ENCODE measurements at regions not wholly inside any gene's neighbourhood (a gene's known extent, or its start where the extent isn't known, plus 50 kb on each side); places are given as distances from the start of the nearest gene placed in this dataset.

DNA sequence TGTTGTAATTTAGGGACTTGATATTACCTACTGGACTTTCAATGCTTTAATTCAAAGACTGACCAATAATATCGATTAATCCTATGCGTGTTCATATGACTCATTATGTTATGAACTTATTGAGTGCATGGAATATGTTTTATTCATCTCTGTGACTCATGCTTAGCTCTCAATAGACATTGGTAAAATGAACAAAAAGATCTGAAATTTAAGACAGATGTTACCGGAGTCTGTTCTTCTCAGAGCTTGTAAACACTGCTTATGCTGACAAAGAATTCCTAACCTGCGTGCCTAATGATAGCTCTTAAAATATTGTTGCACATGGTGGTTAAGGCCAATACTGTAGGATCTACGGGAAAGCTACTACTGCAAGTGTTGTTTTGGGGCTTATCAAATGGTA is 131.5 kb upstream of the ACBD5 start:
- TF ChIP-seq, protein P1, sequence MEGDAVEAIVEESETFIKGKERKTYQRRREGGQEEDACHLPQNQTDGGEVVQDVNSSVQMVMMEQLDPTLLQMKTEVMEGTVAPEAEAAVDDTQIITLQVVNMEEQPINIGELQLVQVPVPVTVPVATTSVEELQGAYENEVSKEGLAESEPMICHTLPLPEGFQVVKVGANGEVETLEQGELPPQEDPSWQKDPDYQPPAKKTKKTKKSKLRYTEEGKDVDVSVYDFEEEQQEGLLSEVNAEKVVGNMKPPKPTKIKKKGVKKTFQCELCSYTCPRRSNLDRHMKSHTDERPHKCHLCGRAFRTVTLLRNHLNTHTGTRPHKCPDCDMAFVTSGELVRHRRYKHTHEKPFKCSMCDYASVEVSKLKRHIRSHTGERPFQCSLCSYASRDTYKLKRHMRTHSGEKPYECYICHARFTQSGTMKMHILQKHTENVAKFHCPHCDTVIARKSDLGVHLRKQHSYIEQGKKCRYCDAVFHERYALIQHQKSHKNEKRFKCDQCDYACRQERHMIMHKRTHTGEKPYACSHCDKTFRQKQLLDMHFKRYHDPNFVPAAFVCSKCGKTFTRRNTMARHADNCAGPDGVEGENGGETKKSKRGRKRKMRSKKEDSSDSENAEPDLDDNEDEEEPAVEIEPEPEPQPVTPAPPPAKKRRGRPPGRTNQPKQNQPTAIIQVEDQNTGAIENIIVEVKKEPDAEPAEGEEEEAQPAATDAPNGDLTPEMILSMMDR (IDR thresholded peaks at IDR 0.05) = no peak
- no peak for TF ChIP-seq POLR2A (IDR thresholded peaks at IDR 0.05)
